ENCODE measurements at regions not wholly inside any gene's neighbourhood (a gene's known extent, or its start where the extent isn't known, plus 50 kb on each side); places are given as distances from the start of the nearest gene placed in this dataset.
"Not testable (repeated sequence)": the region's sequence is repeated elsewhere in the genome, so short reads cannot be mapped to it uniquely, and the experiment has no call there.

DNA sequence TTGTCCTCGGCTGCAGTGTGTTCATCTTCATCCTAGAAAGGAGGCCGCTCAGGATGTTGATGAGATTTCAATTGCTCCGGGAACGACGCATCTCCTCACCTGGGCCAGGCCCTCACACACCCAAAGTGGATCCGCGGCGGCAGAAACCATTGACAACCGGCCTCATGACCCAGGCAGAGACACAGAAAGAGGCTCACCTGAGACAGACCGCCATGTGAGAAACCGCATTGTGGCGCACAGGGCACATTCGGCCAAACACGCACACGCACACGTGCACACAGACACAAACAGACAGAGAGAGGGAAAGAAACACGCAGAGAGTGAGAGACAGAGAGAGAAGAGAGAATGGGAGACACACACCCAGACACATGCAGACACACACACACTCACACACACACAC is 3879.3 kb downstream of the SRGAP2C start:
- Mint-ChIP-seq H3K36me3 (ENCODE audit: insufficient read depth, unreplicated experiment) (peaks cover 12% of the 10 kb centered on the region), H3K9me3 (ENCODE audit: unreplicated experiment) (peaks cover 27% of the 10 kb centered on the region)
- H3K4me1 ChIP-seq; intact Hi-C loops (cut with micrococcal nuclease; ENCODE audit: unreplicated experiment); H3K27me3 ChIP-seq (replicated peaks; ENCODE audit: control insufficient read depth, insufficient read depth, low read length); H3K4me3 Mint-ChIP-seq (ENCODE audit: unreplicated experiment); POLR2A ChIA-PET; CTCF ChIA-PET; H3K27me3 Mint-ChIP-seq (ENCODE audit: insufficient read depth, unreplicated experiment); H3K9me3 ChIP-seq; H3K27ac Mint-ChIP-seq (ENCODE audit: unreplicated experiment); H3K4me3 ChIP-seq (ENCODE audit: low read depth, low read length); H3K4me1 Mint-ChIP-seq (ENCODE audit: low read depth, unreplicated experiment); DNase-seq; H3K36me3 ChIP-seq (ENCODE audit: control insufficient read depth, insufficient read depth, low read length); BruUV-seq (replicated peaks): not testable (repeated sequence)

- no peak for DNase-seq
- Histone ChIP-seq H3K36me3 (ENCODE audit: control insufficient read depth, insufficient read depth, low read length) (no peaks in the 10 kb centered on the region), H3K4me3 (ENCODE audit: low read depth, low read length) (no peak overlapping the region), H3K4me1 (no peaks in the 10 kb centered on the region), H3K9me3 (no peaks in the 10 kb centered on the region), H3K27me3 (replicated peaks; ENCODE audit: control insufficient read depth, insufficient read depth, low read length) (no peaks in the 10 kb centered on the region)
- H3K27ac Mint-ChIP-seq (ENCODE audit: unreplicated experiment): no peak overlapping the region
- CTCF ChIA-PET: no interaction called here
- TF ChIP-seq, protein P1, sequence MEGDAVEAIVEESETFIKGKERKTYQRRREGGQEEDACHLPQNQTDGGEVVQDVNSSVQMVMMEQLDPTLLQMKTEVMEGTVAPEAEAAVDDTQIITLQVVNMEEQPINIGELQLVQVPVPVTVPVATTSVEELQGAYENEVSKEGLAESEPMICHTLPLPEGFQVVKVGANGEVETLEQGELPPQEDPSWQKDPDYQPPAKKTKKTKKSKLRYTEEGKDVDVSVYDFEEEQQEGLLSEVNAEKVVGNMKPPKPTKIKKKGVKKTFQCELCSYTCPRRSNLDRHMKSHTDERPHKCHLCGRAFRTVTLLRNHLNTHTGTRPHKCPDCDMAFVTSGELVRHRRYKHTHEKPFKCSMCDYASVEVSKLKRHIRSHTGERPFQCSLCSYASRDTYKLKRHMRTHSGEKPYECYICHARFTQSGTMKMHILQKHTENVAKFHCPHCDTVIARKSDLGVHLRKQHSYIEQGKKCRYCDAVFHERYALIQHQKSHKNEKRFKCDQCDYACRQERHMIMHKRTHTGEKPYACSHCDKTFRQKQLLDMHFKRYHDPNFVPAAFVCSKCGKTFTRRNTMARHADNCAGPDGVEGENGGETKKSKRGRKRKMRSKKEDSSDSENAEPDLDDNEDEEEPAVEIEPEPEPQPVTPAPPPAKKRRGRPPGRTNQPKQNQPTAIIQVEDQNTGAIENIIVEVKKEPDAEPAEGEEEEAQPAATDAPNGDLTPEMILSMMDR (IDR thresholded peaks at IDR 0.05; ENCODE audit: insufficient read depth in 1 of 2, low read depth in 1 of 2, low read length in 1 of 2, severe bottlenecking in 1 of 2, unreplicated experiment in 1 of 2): no peak
- no TSS peak for BruUV-seq (replicated peaks)
- H3K4me1 Mint-ChIP-seq (ENCODE audit: low read depth, unreplicated experiment): no peaks in the 10 kb centered on the region
- intact Hi-C loops (cut with micrococcal nuclease; ENCODE audit: unreplicated experiment): no loop called here
- POLR2A ChIA-PET: no interaction called here
- H3K9me3 Mint-ChIP-seq (ENCODE audit: unreplicated experiment): peaks cover 31% of the 10 kb centered on the region
- H3K27me3 Mint-ChIP-seq (ENCODE audit: insufficient read depth, unreplicated experiment): no peaks in the 10 kb centered on the region
- no peak overlapping the region for H3K4me3 Mint-ChIP-seq (ENCODE audit: unreplicated experiment)
- peaks cover 12% of the 10 kb centered on the region for H3K36me3 Mint-ChIP-seq (ENCODE audit: insufficient read depth, unreplicated experiment)
Observed at GRCh38 chr1:125064481-125064880, 3879.7 kb downstream of the SRGAP2C start.

DNA sequence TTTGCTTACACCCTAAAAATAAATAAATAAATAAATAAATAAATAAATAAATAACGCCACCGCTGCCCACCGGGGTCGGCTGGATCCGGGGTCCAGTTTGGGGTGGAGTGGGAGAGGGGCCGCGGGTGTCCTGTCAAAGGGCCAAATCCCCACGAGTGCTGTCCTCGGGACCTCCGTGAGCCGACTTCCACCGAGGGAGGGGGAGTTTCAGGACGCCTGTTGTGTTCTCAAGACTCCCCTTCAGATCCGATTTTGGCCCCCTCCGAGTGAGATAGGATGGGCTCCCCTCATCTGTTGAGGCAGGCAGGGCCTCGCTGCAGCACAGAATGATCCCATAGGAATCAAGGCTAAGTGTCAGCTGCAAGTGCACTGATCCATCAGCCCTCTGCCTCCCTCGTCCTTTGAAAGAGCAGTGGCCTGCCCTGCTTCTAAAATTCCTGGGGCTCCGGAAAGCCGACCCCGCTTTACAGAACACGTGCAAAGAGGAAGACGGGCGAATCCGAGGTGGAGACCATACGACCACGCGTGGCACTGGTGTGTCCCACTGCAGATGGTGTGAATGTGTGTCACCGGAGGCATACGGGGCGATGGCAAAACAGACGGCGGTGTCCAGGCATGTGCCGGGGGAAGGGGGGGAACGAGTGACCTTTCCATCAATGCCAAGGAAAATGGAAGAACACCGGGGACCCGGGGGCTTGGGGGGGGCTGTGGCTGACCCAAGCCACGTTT is 3880.5 kb downstream of the SRGAP2C start:
- Mint-ChIP-seq H3K36me3 (ENCODE audit: insufficient read depth, unreplicated experiment) (peaks cover 12% of the 10 kb centered on the region), H3K27ac (ENCODE audit: unreplicated experiment) (no peak overlapping the region), H3K9me3 (ENCODE audit: unreplicated experiment) (peaks cover 38% of the 10 kb centered on the region), H3K4me1 (ENCODE audit: low read depth, unreplicated experiment) (no peaks in the 10 kb centered on the region), H3K4me3 (ENCODE audit: unreplicated experiment) (no peak overlapping the region), H3K27me3 (ENCODE audit: insufficient read depth, unreplicated experiment) (no peaks in the 10 kb centered on the region)
- TF ChIP-seq, protein P1 (IDR thresholded peaks at IDR 0.05; ENCODE audit: insufficient read depth in 1 of 2, low read depth in 1 of 2, low read length in 1 of 2, severe bottlenecking in 1 of 2, unreplicated experiment in 1 of 2): no peak
- Histone ChIP-seq H3K9me3 (no peaks in the 10 kb centered on the region), H3K27me3 (replicated peaks; ENCODE audit: control insufficient read depth, insufficient read depth, low read length) (no peaks in the 10 kb centered on the region), H3K4me1 (no peaks in the 10 kb centered on the region), H3K4me3 (ENCODE audit: low read depth, low read length) (no peak overlapping the region), H3K36me3 (ENCODE audit: control insufficient read depth, insufficient read depth, low read length) (no peaks in the 10 kb centered on the region)
- ChIA-PET CTCF (no interaction called here), POLR2A (no interaction called here)
- no peak for DNase-seq
- no TSS peak for BruUV-seq (replicated peaks)
- intact Hi-C loops (cut with micrococcal nuclease; ENCODE audit: unreplicated experiment): no loop called here

- ChIA-PET POLR2A (no interaction called here), CTCF (no interaction called here)
- peaks cover 13% of the 10 kb centered on the region for H3K36me3 Mint-ChIP-seq (ENCODE audit: insufficient read depth, unreplicated experiment)
- no peaks in the 10 kb centered on the region for H3K27me3 Mint-ChIP-seq (ENCODE audit: insufficient read depth, unreplicated experiment)
- TF ChIP-seq, protein P1 (IDR thresholded peaks at IDR 0.05; ENCODE audit: insufficient read depth in 1 of 2, low read depth in 1 of 2, low read length in 1 of 2, severe bottlenecking in 1 of 2, unreplicated experiment in 1 of 2): no peak
- H3K4me1 ChIP-seq: no peaks in the 10 kb centered on the region
- H3K27me3 ChIP-seq (replicated peaks; ENCODE audit: control insufficient read depth, insufficient read depth, low read length): no peaks in the 10 kb centered on the region
- no peak overlapping the region for H3K4me3 ChIP-seq (ENCODE audit: low read depth, low read length)
- no peaks in the 10 kb centered on the region for H3K4me1 Mint-ChIP-seq (ENCODE audit: low read depth, unreplicated experiment)
- H3K9me3 ChIP-seq: no peaks in the 10 kb centered on the region
- H3K4me3 Mint-ChIP-seq (ENCODE audit: unreplicated experiment): no peak overlapping the region
- no TSS peak for BruUV-seq (replicated peaks)
- no peak overlapping the region for H3K27ac Mint-ChIP-seq (ENCODE audit: unreplicated experiment)
- H3K36me3 ChIP-seq (ENCODE audit: control insufficient read depth, insufficient read depth, low read length): no peaks in the 10 kb centered on the region
- H3K9me3 Mint-ChIP-seq (ENCODE audit: unreplicated experiment): peaks cover 44% of the 10 kb centered on the region
- no peak for DNase-seq
- intact Hi-C loops (cut with micrococcal nuclease; ENCODE audit: unreplicated experiment): no loop called here
Observed at GRCh38 chr1:125065821-125066180, 3881.0 kb downstream of the SRGAP2C start.

Data from Caco-2 (cell line).